Heart left ventricle (tissue), 16 donors: ENCODE measurements at regions not wholly inside any gene's neighbourhood (a gene's known extent, or its start where the extent isn't known, plus 50 kb on each side); places are given as distances from the start of the nearest gene placed in this dataset.

ENCODE experiments used
- ATAC-seq, 4 donors: fragments of 200-7000 bp; cut with Tn5 transposase; one replicate each; pipeline ENCODE4 v1.9.1; 2020 to 2022; ENCODE audit warnings: moderate library complexity in 4 of 4, mild to moderate bottlenecking in 3 of 4, moderate number of reproducible peaks in 1 of 4
- DNase-seq, 5 donors: peaks; one replicate each; pipeline ENCODE4 v3.0.0-alpha.2; 2020
- H3K27ac ChIP-seq, 12 donors: fragments of 200-600 bp; sonication (generic) in 4 of 12; one replicate each; pipeline versions ENCODE4 v1.5.0 to v1.8.0; 2016 to 2022; ENCODE audit warnings: mild to moderate bottlenecking in 2 of 12
- H3K27me3 ChIP-seq, 9 donors: fragments of 200-600 bp; sonication (generic) in 2 of 9; one replicate each; pipeline versions ENCODE4 v1.5.1 to v1.8.0; 2016 to 2022; ENCODE audit warnings: mild to moderate bottlenecking in 3 of 9
- H3K36me3 ChIP-seq, 9 donors: fragments of 200-600 bp; sonication (generic) in 2 of 9; one replicate each; pipeline versions ENCODE4 v1.5.0 to v1.8.0; 2018 to 2022; ENCODE audit warnings: mild to moderate bottlenecking in 2 of 9
- H3K4me1 ChIP-seq, 12 donors: fragments of 200-600 bp; sonication (generic) in 4 of 12; one replicate each; pipeline versions ENCODE4 v1.5.0 to v1.8.0; 2016 to 2022; ENCODE audit warnings: mild to moderate bottlenecking in 3 of 12
- H3K4me3 ChIP-seq, 12 donors: fragments of 200-600 bp; sonication (generic) in 4 of 12; one replicate each; pipeline versions ENCODE4 v1.5.0 to v1.8.0; 2017 to 2022; ENCODE audit warnings: mild to moderate bottlenecking in 9 of 12, moderate library complexity in 4 of 12
- H3K9me3 ChIP-seq, 12 donors: fragments of 200-600 bp; sonication (generic) in 4 of 12; one replicate each; pipeline versions ENCODE4 v1.5.0 to v1.8.0; 2016 to 2022; ENCODE audit warnings: mild to moderate bottlenecking in 1 of 12
- CTCF ChIP-seq, 12 donors: fragments of 200-600 bp; sonication (generic) in 4 of 12; IDR thresholded peaks; one replicate each; pipeline versions ENCODE4 v1.5.0 to v1.8.0; 2018 to 2022; ENCODE audit warnings: antibody characterized with exemption in 12 of 12, mild to moderate bottlenecking in 5 of 12
- POLR2A ChIP-seq, 2 donors: fragments of 450-650 bp; IDR thresholded peaks; one replicate each; pipeline ENCODE4 v1.6.1; 2017; ENCODE audit warnings: antibody characterized with exemption in 2 of 2, mild to moderate bottlenecking in 2 of 2, moderate library complexity in 2 of 2
- WGBS, 4 donors: extraction: QIAGEN DNeasy Blood & Tissue Kit in 2 of 4; methylation state at CpG; one replicate each; pipeline versions ENCODE4 v1.1.5 to v1.1.7; 2013 to 2018; 5-methylcytosine and 5-hydroxymethylcytosine counted together
- intact Hi-C, 10 donors: fragments of 100-400 bp; cut with DNase I; formaldehyde crosslinking; loops; one replicate each; pipeline versions ENCODE4 v1.11.1 to v1.14.2; 2022
- donor health status: ischemic (EF 13 %, LVEDD 7.1; RV severe dilation, severe dysfunction).
- donor health status: healthy with polysubstance abuse.
- donor health status: DM: no; HTN: yes; CAD: no.
- donor health status: DM: no; HTN: no; CAD: no.
- donor health status: ischemic (EF 25% LVEDD 6.9; RV normal size, moderate dysfunction).
- donor health status: ischemic (EF 25% LVEDD 5.7; RV mildly dilated, moderate dysfunction).
- donor health status: healthy.
- donor health status: DM: yes; HTN: yes; CAD: no.
- donor health status: ischemic (EF 35%, LVEDD 5.7; RV mildly dilated, moderate dysfunction).
- donor health status: nonischemic (EF 11% LVEDD 7.7; RV severe dilation, severe dysfunction).
- donor health status: DM: yes; HTN: yes; CAD: no.
- donor health status: PGD.
- donor health status: ischemic (EF 29% LVEDD 5.4; RV normal size, mild dysfunction).
- donor health status: nonischemic (EF 23%, LVEDD 6.1; RV moderate dilation, normal function).

GRCh38 chr1:235011064-235011598 lies 117.5 kb downstream of the TOMM20 start:
- no peak overlapping the region for H3K4me3 ChIP-seq
- TF ChIP-seq CTCF (IDR thresholded peaks at IDR 0.05) (no peak), POLR2A (IDR thresholded peaks at IDR 0.05) (no peak)
- 58 to 74% (median 63%) methylated on average over 7 of the region's 7 CpGs for WGBS, 4 donors
- no peaks in the 10 kb centered on the region for H3K27me3 ChIP-seq
- H3K27ac ChIP-seq, result peak overlapping the region in 5 of 12 donors; percentile 54 to 92 (median 77)
- H3K36me3 ChIP-seq, result no peaks in the 10 kb centered on the region
- intact Hi-C loops, result loop anchor here in 1 of 10 donors (5.0 kb wide), 1 partner anchor 36 kb away; no protein-coding TSS in a partner anchor
- H3K9me3 ChIP-seq, result peaks cover 0 to 9% (median 0%) of the 10 kb centered on the region in 12 donors
- DNase-seq, result no peak
- H3K4me1 ChIP-seq, result peaks cover 0 to 75% (median 13%) of the 10 kb centered on the region in 12 donors
- no peak for ATAC-seq

- Histone ChIP-seq H3K4me3 (no peak overlapping the region), H3K9me3 (peaks cover 0 to 9% (median 0%) of the 10 kb centered on the region in 12 donors), H3K27ac (no peak overlapping the region), H3K36me3 (no peaks in the 10 kb centered on the region), H3K4me1 (peaks cover 0 to 69% (median 13%) of the 10 kb centered on the region in 12 donors), H3K27me3 (no peaks in the 10 kb centered on the region)
- ATAC-seq (no peak), DNase-seq (no peak)
- TF ChIP-seq POLR2A (IDR thresholded peaks at IDR 0.05) (no peak), CTCF (IDR thresholded peaks at IDR 0.05) (no peak)
- WGBS, 4 donors, result 90 to 99% (median 98%) methylated on average over 13 of the region's 13 CpGs
- intact Hi-C loops, result loop anchor here in 1 of 10 donors (5.0 kb wide), 1 partner anchor 38 kb away; no protein-coding TSS in a partner anchor
Observed at GRCh38 chr1:235009561-235010306, 118.9 kb downstream of the TOMM20 start.

GRCh38 chr1:235009074-235009473 lies 119.6 kb downstream of the TOMM20 start:
- intact Hi-C loops, result no loop called here
- Histone ChIP-seq H3K36me3 (no peaks in the 10 kb centered on the region), H3K4me3 (no peak overlapping the region), H3K27me3 (no peaks in the 10 kb centered on the region), H3K9me3 (peaks cover 0 to 9% (median 0%) of the 10 kb centered on the region in 12 donors), H3K27ac (no peak overlapping the region), H3K4me1 (peaks cover 0 to 65% (median 13%) of the 10 kb centered on the region in 12 donors)
- DNase-seq (no peak), ATAC-seq (no peak)
- TF ChIP-seq POLR2A (IDR thresholded peaks at IDR 0.05) (no peak), CTCF (IDR thresholded peaks at IDR 0.05) (no peak)
- WGBS, 4 donors, result 81 to 95% (median 86%) methylated on average over 7 of the region's 7 CpGs

GRCh38 chr1:235008239-235008638 lies 120.4 kb downstream of the TOMM20 start:
- no peaks in the 10 kb centered on the region for H3K36me3 ChIP-seq
- peak overlapping the region in 1 of 12 donors; percentile 15 for H3K27ac ChIP-seq
- H3K4me1 ChIP-seq, result peaks cover 0 to 58% (median 13%) of the 10 kb centered on the region in 12 donors
- ATAC-seq, result peak in 1 of 4 donors; percentile 16
- H3K4me3 ChIP-seq, result no peak overlapping the region
- intact Hi-C loops, result no loop called here
- no peak for DNase-seq
- peaks cover 0 to 9% (median 0%) of the 10 kb centered on the region in 12 donors for H3K9me3 ChIP-seq
- H3K27me3 ChIP-seq, result no peaks in the 10 kb centered on the region
- TF ChIP-seq CTCF (IDR thresholded peaks at IDR 0.05) (no peak), POLR2A (IDR thresholded peaks at IDR 0.05) (no peak)
